HG03103 (cell line): ENCODE measurements at regions not wholly inside any gene's neighbourhood (a gene's known extent, or its start where the extent isn't known, plus 50 kb on each side); places are given as distances from the start of the nearest gene placed in this dataset.

Source experiments
- ATAC-seq: cut with Tn5 transposase; IDR thresholded peaks from one replicate; pipeline ENCODE4 v1.9.1; 2021; ENCODE audit warnings: low read depth; ENCODE audit not compliant: unreplicated experiment

DNA sequence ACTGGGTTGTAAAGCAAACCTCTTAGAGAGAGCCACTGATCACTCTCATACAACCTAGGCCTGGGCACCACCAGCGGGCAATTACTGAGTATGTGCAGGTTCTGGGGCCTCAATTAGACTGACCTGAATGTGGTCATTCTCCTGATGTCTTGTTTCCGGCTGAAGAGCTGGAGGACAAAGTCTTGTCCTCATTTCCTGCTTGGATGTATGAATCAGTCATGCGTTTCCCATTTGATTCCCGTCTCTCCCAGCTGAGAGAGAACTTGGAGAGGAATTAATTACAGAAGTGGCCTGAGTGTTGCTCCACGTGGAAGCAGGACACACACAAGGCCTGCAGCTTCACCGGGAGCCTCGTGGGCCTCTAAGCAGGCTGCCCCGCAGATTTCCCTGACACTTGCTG, 799.3 kb upstream of the ARGLU1 start:
- no peak for ATAC-seq

DNA sequence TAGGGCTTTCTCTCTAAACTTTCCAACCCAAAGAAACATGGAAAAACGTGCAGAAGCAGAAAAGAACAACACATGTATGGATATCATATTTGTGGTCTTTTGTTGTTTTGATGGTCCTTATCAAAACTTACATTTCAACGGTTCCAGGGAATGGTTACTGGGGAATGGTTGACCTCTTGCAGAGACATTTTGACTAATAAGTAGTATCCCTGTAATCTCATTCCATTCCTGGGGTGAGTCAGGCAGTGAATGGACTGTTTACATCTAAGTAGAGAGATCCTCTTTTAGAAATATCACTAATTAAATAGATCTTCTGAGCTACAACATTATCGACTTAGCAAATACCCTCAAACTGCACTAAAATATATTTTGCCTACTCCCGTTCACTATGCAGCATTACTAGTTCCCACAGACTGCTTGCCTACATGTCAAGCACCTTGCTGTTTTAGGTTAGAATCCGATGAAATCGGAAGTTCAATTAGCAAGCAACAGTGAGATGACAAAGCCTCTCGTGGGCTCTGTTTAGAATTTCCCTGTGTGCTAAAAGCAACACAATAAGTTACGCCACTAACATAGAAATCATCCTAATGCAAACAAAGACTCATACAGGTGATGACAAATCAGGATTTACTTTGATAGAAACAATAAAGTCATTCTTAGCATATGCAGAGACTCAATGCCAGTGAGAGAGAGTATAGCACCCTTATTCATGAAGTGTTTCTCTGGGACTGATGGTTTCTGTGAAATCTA, 797.7 kb upstream of the ARGLU1 start:
- no peak for ATAC-seq

DNA sequence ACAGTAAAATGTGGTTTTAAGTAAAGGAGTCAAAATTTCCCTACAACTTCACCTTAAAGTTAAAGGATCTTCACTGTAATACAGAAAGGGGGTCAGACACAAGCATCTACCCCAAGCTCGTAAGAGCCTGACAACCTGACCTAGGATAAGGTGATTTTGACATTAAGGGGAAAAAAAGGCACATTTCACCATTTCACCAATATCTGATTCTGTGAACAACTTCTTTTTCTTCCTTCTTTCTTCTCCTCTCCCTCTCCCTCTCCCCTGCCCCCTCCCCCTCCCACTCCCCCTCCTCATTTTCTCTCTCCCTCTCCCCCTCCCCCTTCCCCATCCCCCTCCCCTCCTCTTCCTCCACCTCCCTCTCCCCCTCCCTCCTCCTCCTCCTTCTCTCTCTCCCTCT, 796.7 kb upstream of the ARGLU1 start:
- no peak for ATAC-seq

DNA sequence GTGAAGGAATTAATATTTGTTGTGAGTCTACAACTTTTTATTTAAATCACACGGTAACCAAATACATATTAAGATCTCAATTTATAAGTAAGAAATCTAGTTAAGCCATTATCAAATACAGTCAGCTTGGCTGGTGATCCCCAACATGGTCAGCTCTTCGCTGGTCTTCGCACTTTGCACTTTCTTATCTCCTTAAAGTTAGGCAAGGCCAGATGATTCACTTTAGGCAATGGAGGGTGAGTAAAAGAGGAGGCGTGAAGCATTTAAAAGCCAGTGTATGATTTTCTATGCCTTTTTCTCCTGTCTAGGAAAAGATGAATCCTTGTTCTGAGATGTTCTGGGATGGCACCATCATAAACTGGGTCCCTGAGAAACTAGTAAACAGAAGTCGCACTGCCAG, 793.7 kb upstream of the ARGLU1 start:
- ATAC-seq, result no peak

DNA sequence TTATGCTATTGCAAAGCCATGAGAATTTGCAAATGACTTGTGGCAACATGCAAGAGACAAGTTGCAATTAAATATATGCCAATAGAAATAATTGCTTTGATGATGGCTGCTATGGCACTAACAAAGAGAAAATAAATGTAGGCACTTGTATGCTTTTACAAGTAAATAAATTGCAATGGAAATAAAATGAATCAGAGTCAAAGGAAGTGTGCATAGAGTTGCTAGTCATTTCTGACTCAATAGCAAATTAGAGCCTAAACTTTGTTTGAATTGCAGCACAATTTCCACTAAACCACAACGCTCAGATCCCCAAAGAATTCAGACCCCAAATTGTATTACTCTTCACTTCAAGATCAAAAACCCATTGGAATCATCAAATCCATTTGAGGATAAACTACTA, 792.1 kb upstream of the ARGLU1 start:
- no peak for ATAC-seq

DNA sequence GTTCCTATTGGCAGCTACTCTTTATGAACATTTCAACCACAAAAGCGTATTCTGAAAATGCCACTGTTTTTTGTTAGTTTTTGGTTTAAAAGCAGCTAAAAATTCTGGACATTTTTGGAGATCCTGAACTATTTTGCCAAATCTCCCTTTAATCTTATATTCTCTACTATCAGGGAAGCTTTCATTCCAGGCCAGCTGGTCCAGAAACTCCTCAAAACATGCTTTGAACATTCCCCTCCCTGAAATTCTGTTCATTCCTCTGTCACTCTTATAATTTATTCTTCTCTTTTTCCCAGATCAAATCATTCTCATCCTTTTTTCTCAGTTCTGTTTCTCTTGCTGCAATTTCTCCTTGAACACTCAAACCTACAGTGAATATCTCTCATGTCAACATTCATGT, 790.9 kb upstream of the ARGLU1 start:
- no peak for ATAC-seq

DNA sequence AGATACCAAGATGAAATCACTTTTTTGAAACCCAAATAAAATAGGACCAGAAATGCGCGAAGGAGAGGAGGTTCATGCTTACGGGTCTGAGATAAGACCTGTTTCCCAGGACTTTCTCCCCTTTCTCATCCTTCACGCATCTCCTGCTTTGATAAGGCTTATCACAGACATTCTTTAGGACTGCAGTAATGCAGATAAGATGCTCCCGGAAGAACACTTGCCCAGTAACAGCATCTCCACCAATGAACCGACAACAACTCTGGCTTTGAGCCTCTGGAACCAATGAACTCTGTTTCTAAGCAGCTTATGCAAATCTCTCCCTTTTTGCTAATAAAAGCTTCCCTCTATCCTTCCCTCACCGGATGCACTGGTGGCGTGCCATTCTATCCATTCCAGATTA, 783.4 kb upstream of the ARGLU1 start:
- no peak for ATAC-seq

DNA sequence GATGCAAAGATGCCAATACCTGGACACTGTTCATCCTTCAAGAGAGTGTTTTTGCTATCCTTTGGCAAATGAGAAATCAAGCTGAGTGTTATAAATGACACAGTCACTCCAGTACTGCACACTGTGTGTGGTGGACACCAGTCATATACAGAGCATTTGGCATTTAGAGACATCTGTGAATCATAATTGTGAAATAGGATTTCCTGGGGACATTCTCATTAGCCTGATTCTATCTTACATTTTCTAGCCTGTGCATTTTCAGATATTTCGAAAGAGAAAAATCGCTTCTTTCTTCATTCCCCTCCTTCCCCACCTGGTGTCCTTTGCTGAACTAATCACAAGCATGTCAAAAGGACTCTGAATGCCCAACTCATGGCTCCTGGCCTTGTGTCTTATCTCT, 781.0 kb upstream of the ARGLU1 start:
- no peak for ATAC-seq

DNA sequence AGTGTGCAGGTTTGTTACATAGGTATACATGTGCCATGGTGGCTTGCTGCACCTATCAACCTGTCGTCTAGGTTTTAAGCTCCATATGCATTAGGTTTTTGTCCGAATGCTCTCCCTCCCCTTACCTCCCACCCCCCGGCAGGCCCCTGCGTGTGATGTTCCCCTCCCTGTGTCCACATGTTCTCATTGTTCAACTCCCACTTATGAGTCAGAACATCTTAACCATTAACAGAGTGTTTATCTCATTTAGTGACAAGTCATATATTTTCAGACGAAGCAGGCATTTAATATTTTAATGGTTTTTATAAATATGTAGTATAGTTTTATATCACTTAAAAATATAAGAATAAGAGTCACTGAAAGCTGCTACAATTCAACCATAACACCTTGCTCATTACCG, 780.5 kb upstream of the ARGLU1 start:
- ATAC-seq, result no peak

DNA sequence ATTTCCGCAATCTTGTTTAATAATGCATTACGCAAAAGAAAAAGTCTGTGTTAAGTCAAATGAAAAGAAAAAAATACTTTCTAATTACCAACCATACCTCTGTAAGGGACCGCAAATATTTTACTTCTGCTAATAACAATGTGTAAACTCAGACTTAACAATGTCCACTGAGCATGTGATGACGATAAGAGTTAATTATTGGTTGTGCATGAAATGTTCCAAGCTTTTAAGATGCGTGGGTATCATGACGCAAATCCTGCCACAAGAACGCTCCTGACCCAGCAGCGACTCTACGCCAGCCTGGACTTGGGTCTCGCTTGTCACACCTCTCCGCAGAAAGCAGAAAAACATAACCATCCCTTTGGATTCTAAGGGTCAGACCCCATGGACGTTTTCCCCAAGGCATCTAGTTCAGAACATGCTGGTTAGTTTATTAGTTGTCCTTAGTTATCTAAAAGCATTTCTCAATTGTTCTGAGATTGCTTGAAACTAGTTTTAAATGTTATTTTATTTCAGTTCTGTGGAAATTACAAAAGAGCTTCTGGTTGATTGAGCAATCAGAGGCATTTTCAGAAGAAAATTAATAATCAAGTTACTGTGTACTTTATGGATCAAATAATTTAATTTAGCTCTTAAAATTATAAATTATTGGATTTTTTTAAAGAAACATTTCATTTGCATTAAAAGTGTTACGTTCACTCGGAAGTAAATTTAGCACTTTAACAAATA, 779.9 kb upstream of the ARGLU1 start:
- ATAC-seq, result no peak

DNA sequence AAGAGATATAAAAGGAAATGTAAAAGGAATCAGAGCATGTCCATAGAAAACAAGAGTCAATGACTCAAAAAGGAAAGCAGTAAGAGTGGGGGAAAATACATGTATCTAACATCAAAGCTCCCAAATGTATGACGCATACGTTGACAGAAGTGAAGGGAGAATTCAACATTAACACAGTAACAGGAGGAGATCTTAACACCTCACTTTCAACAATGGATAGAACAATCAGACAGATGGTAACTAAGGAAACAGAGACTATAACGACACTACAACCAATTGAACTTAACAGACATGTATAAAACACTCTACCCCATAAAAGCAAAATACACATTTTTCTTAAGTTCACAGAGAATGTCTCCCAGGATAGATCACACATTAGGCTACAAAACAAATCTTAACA, 774.8 kb upstream of the ARGLU1 start:
- ATAC-seq, result no peak

DNA sequence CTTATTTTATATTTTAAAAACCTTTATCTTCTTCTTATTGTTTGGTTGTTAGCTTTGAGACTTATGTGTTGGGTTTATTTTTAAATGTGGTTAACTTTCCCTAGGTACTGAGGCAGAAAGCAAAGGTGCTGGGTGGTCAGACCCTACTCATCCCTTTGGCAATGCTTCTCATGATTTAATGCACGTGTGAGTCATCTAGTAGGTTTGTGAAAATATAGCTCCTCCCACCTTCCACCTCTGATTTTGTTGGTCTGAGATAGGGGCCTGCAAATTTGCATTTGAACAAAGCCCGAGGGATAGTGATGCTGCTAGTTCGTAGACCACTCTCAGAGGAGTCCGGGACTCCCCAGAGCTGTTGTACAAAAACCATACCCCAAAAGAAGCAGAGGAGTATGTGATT, 771.3 kb upstream of the ARGLU1 start:
- no peak for ATAC-seq

DNA sequence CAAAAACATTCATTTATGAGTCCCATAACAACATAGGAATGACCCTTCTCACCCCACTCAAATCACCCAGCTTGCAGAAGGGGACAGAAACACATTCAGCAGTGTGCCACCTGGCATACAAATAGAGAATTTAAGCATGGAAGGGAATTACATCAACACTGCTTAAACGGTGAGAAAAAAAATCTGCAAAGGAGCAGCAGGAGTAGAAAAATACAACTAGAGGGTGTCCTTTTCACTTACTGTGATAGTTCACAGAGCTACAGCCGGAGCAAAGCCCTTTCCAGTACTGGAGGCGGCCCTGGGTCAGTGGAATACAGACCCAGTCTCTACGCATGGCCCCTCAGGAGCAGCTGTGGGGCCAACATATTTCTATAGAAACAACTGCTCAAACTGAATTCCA, 764.3 kb upstream of the ARGLU1 start:
- no peak for ATAC-seq

DNA sequence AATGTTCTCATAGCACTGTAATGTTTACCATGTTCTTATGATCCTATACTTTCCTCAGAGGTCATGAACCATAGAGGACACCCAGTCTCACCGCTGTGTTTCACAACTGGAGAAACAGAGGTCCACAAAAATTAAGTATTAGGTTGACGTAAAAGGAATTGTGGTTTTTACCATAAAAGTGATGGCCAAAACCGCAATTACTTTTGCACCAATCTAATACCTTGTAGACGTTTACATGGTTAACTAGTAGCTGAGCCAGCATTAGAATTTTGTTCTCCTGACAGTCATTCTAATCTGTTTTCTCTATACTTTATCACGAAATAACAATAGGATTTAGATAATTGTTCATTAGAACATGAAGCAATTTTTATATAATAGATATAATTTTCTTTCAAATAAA, 763.4 kb upstream of the ARGLU1 start:
- no peak for ATAC-seq

DNA sequence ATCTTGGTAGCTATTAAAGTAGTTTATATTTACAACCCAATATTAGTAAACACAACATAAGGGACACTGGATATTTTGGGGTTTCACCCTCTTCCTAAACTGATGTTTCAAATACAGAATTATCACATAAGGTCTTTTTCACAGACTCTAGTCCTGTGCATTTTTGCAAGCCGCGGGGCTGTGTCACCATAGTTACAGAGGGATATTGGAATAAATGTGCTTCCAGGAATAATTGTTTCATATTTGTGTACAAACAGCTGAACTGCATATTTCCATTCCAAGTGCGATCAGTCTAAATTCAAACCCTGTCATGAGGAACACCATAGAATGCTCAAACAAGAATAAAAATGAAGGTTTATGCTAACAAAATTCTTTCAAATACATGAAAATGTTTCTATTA, 762.5 kb upstream of the ARGLU1 start:
- ATAC-seq, result no peak

DNA sequence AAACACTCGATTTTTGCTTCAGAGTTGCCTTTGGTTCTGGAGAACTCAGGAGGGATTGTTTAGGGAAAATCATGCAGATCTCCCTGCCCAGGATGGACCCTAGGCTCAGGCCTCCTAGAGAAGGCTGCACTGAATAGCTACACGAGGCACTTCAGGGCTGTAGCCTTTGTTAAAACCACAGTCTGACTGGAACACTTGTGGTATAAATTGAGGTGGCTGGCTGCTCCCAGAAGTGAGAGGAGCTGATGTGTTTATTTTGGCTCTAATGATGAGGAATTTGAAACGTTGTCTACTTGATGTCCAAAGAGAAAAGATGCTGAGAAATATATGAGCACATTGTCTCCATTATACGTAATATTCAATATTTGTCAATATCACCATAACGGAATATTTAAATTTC, 762.1 kb upstream of the ARGLU1 start:
- no peak for ATAC-seq

DNA sequence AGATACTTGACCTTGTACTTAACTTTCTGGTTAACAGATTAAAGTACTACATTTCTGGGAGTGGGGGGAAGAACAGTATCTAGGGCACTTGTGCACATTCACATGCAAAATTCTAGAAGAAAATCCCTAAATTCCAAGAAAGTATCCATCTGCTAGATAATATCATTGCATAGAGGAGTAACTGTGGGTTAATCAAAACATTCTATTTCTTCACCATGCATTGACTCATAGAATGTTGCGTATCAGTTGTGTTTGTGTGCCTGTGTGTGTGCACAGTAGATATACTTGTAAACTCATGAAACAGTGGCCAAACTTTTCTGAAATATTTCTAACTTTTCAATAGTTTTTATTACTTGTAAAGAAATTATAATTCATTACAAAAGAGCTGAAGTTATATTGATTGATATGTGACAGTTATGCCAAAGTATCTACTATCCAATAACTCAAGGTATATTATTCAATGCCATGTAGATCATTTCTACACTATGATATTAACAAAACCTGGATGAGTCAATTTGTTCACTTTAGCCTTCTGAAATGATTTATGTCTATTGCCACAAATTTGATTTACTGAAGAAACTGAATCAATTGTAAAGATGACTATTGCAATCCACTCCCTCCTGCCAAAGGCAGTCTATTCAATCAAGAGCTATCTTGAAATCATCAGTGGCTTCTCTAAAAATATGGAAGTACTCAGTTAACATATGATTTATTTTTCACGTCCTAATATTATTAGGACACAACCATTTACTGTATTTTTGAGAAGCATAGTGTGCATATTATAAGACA, 756.7 kb upstream of the ARGLU1 start:
- ATAC-seq, result no peak

DNA sequence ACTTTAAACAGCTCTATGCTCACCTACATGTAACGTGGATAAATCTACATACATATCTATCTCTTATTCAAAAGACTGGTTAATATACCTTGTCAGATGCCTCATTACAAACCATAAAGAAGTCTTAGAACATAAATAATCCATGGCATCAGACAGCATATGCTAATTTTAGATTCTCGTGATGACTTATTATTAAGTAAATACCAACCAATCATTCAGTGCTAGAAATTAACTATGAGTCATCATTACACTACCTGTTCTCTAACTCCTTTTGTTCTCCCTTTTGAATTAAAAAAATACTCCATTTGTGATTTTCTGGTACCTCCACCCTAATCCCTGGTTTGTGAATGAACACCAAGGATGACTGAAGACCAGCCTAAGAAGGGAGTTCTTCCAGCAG, 754.3 kb upstream of the ARGLU1 start:
- ATAC-seq, result no peak

DNA sequence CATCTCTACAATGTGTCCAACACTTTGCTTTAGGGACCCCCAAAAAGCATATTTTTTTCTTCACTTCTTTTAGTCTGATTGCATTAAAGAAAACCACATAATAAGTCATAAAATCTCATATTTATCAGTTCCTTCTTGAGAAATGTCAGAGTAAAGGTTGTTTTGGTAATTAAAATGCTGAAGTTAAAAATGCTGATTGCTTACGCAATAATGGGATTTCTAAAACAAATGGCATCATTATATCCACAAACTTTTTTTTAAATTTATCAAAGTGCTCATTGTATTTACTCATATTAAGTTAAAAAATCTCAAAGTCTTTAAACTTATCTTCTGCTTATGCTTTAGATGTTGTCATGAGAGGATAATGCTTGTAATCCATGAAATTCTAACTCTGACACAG, 737.2 kb upstream of the ARGLU1 start:
- no peak for ATAC-seq

DNA sequence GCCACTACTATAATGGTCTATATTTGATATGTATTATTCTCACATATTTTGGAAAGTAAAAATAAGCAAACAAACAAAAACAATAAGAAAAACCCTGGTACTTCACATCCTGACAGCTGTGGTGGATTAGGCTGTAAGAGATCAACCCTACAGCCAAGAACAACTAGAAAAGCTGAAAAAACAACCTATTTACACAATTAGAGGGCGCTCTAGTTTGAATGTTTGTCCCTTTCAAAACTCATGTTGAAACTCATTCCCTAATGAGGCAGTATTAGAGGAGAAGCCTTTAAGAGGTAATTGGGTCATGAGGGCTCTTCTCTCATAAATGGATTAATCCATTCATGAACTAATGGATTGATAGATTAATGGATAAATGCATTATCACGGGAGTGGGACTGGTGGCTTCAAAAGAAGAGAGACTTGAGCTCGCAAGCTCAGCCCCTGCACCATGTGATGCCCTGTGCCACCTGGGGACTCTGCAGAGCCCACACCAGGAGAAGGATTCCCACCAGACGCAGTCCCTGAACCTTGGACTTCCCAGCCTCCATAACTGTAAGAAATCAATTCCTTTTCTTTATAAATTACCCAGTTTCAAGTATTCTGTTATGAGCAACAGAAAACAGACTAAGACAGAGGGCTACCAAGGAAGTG, 733.9 kb upstream of the ARGLU1 start:
- no peak for ATAC-seq

DNA sequence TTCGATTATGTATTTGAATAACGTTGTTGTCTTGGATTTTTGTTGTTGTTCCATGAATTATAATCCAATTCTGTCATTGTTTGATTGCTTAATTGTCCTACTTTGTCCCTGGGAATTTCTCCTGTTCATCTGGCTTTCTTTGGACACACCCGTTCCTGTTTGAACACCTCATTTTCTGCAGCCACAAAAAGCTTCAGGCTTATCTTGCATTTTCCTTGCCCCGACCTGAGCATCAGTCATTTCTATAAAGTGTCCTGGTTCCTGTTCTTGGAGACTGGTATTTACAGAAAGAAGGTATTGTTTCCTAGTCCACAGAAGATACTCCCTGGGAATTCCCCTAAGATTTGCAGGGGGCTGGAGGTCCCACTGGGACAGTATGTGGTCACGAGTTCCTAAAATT, 731.8 kb upstream of the ARGLU1 start:
- no peak for ATAC-seq
